ENCODE measurements at regions not wholly inside any gene's neighbourhood (a gene's known extent, or its start where the extent isn't known, plus 50 kb on each side); places are given as distances from the start of the nearest gene placed in this dataset.

GRCh38 chr1:59085101-59085500 lies 211.8 kb upstream of the FGGY start:
- DNase-seq (ENCODE audit: low read depth), result no peak

GRCh38 chr1:59089036-59089798 lies 207.7 kb upstream of the FGGY start:
- no peak for DNase-seq (ENCODE audit: low read depth)

- DNase-seq (ENCODE audit: low read depth), result no peak
These were observed 206.9 kb upstream of the FGGY start for GRCh38 chr1:59089922-59090457.

GRCh38 chr1:59092126-59092525 lies 204.8 kb upstream of the FGGY start:
- no peak for DNase-seq (ENCODE audit: low read depth)

GRCh38 chr1:59094001-59094400 lies 202.9 kb upstream of the FGGY start:
- DNase-seq (ENCODE audit: low read depth), result no peak

- no peak for DNase-seq (ENCODE audit: low read depth)
These were observed 200.4 kb upstream of the FGGY start for GRCh38 chr1:59096501-59096900.

GRCh38 chr1:59098655-59099054 lies 198.2 kb upstream of the FGGY start:
- DNase-seq (ENCODE audit: low read depth), result no peak

- DNase-seq (ENCODE audit: low read depth), result peak; percentile 31
These were observed 196.1 kb upstream of the FGGY start for GRCh38 chr1:59100708-59101374.

GRCh38 chr1:59101518-59101917 lies 195.4 kb upstream of the FGGY start:
- no peak for DNase-seq (ENCODE audit: low read depth)

- no peak for DNase-seq (ENCODE audit: low read depth)
These were observed 193.4 kb upstream of the FGGY start for GRCh38 chr1:59103457-59103856.

- DNase-seq (ENCODE audit: low read depth), result no peak
These were observed 192.6 kb upstream of the FGGY start for GRCh38 chr1:59104191-59104760.

- no peak for DNase-seq (ENCODE audit: low read depth)
These were observed 191.1 kb upstream of the FGGY start for GRCh38 chr1:59105548-59106507.

- DNase-seq (ENCODE audit: low read depth), result peak; percentile 41
These were observed 189.4 kb upstream of the FGGY start for GRCh38 chr1:59107516-59107915.

GRCh38 chr1:59107916-59108315 lies 189.0 kb upstream of the FGGY start:
- no peak for DNase-seq (ENCODE audit: low read depth)

GRCh38 chr1:59108481-59109317 lies 188.2 kb upstream of the FGGY start:
- no peak for DNase-seq (ENCODE audit: low read depth)

GRCh38 chr1:59110271-59110670 lies 186.6 kb upstream of the FGGY start:
- DNase-seq (ENCODE audit: low read depth), result no peak

- DNase-seq (ENCODE audit: low read depth), result no peak
These were observed 182.9 kb upstream of the FGGY start for GRCh38 chr1:59113876-59114457.

GRCh38 chr1:59115865-59116264 lies 181.0 kb upstream of the FGGY start:
- DNase-seq (ENCODE audit: low read depth), result no peak

GRCh38 chr1:59116920-59117542 lies 179.9 kb upstream of the FGGY start:
- peak; percentile 48 for DNase-seq (ENCODE audit: low read depth)

GRCh38 chr1:59122527-59122926 lies 174.4 kb upstream of the FGGY start:
- no peak for DNase-seq (ENCODE audit: low read depth)
